ENCODE measurements at regions not wholly inside any gene's neighbourhood (a gene's known extent, or its start where the extent isn't known, plus 50 kb on each side); places are given as distances from the start of the nearest gene placed in this dataset.
A peak's percentile ranks its signal among the peaks of the same experiment; 100 is the strongest.

DNA sequence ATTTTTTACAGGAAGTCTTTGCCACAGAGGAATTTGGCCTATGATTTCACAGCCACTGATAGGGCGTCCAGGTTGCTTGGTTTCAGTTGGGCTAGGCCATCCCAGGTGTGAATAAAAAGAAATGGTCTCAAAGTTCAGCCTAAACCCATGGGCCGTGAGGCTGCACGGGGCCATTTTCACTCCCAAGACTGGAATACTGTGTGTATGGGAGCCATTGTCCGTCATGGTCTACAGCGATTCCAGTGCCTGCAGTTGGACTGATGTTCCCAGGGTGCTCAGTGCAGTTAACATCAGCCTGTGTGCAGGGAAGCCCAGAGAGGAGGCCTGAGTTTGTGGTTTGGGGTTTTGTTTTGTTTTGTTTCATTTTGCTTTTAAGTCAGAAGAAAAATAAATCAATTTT is 133.2 kb downstream of the ADSS2 start:
- Histone ChIP-seq H3K27ac (ENCODE audit: low read depth in 2 of 2, low read length in 2 of 2) (no peak overlapping the region), H3K4me1 (ENCODE audit: control insufficient read depth in 2 of 3, insufficient read depth in 2 of 3, low read depth in 1 of 3, low read length in 3 of 3) (no peaks in the 10 kb centered on the region), H3K27me3 (ENCODE audit: control insufficient read depth, insufficient read depth, low read length) (no peaks in the 10 kb centered on the region), H3K9me3 (ENCODE audit: control insufficient read depth in 2 of 3, insufficient read depth in 1 of 3, low read length in 3 of 3) (no peaks in the 10 kb centered on the region), H3K9ac (ENCODE audit: low read length in 3 of 3) (no peak overlapping the region), H3K36me3 (ENCODE audit: control insufficient read depth in 2 of 3, insufficient read depth in 3 of 3, low read length in 3 of 3) (no peaks in the 10 kb centered on the region), H3K4me3 (ENCODE audit: low read length in 3 of 3) (no peak overlapping the region)
- no peak for DNase-seq
- TF ChIP-seq, protein P1, sequence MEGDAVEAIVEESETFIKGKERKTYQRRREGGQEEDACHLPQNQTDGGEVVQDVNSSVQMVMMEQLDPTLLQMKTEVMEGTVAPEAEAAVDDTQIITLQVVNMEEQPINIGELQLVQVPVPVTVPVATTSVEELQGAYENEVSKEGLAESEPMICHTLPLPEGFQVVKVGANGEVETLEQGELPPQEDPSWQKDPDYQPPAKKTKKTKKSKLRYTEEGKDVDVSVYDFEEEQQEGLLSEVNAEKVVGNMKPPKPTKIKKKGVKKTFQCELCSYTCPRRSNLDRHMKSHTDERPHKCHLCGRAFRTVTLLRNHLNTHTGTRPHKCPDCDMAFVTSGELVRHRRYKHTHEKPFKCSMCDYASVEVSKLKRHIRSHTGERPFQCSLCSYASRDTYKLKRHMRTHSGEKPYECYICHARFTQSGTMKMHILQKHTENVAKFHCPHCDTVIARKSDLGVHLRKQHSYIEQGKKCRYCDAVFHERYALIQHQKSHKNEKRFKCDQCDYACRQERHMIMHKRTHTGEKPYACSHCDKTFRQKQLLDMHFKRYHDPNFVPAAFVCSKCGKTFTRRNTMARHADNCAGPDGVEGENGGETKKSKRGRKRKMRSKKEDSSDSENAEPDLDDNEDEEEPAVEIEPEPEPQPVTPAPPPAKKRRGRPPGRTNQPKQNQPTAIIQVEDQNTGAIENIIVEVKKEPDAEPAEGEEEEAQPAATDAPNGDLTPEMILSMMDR (IDR thresholded peaks at IDR 0.05; ENCODE audit: borderline replicate concordance, extremely low read depth, insufficient read depth), result no peak
- intact Hi-C loops (cut with DNase I), result no loop called here
- FAIRE-seq, result no peak

DNA sequence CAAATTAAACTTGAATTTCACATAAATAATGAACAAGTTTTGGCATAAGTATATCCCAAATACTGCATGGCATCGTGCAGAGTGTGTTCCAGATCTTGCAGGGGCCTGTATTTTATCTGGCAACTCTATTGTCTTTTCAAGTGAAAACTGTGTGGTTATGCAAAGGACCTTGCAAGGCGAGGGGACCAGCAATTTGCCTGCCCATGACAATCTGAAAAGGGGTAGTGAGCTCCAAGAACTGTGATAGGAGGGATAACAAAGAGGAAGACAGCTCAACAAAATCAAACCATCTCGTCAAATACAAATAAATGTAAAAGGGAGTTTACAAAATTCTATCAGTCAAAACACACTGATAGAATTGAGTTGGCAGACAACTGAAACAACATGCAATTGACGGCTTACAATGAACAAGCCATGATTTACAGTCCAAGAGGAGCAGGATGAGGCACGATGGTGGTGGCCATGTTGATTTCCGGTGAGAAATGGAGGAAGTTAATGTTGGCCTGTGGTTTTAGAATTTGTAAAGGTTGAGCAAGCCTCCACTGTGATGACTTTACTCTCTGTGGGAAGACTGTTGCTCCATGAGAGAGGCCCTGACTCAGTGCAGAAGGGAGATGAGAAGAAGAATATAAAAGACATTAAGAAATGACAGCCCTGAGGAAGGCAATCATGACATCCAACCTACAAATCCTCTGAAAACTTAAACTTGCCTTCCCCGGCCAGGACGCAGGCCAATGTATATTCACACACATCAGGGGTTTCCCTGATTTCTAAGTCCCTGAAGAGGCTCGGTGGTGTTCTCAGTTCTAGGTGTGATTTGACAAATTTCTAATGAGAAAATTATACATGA is 132.2 kb downstream of the ADSS2 start:
- Histone ChIP-seq H3K4me1 (ENCODE audit: control insufficient read depth in 2 of 3, insufficient read depth in 2 of 3, low read depth in 1 of 3, low read length in 3 of 3) (no peaks in the 10 kb centered on the region), H3K27me3 (ENCODE audit: control insufficient read depth, insufficient read depth, low read length) (no peaks in the 10 kb centered on the region), H3K9ac (ENCODE audit: low read length in 3 of 3) (no peak overlapping the region), H3K27ac (ENCODE audit: low read depth in 2 of 2, low read length in 2 of 2) (no peak overlapping the region), H3K9me3 (ENCODE audit: control insufficient read depth in 2 of 3, insufficient read depth in 1 of 3, low read length in 3 of 3) (no peaks in the 10 kb centered on the region), H3K36me3 (ENCODE audit: control insufficient read depth in 2 of 3, insufficient read depth in 3 of 3, low read length in 3 of 3) (no peaks in the 10 kb centered on the region), H3K4me3 (ENCODE audit: low read length in 3 of 3) (no peak overlapping the region)
- DNase-seq, result no peak
- intact Hi-C loops (cut with DNase I), result no loop called here
- no peak for FAIRE-seq
- TF ChIP-seq, protein P1 (IDR thresholded peaks at IDR 0.05; ENCODE audit: borderline replicate concordance, extremely low read depth, insufficient read depth), result no peak

DNA sequence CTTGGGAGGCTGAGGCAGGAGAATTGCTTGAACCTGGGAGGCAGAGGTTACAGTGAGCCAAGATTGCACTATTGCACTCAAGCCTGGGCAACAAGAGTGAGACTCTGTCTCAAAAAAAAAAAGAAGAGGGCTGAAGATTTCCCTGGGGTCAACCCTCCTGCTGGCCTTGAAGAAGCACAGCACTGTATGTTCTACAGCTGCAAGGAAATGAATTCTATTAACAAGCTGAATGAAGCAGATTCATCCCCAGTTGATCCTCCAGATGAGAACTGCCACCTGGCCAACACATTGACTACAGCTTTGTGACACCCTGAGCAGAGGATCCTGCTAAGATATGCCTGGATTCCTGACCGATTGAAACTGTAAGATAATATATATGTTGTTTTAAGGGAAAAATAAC is 129.5 kb downstream of the ADSS2 start:
- intact Hi-C loops (cut with DNase I), result no loop called here
- no peaks in the 10 kb centered on the region for H3K27me3 ChIP-seq (ENCODE audit: control insufficient read depth, insufficient read depth, low read length)
- H3K4me3 ChIP-seq (ENCODE audit: low read length in 3 of 3), result no peak overlapping the region
- H3K9me3 ChIP-seq (ENCODE audit: control insufficient read depth in 2 of 3, insufficient read depth in 1 of 3, low read length in 3 of 3), result no peaks in the 10 kb centered on the region
- DNase-seq (no peak), FAIRE-seq (no peak)
- H3K4me1 ChIP-seq (ENCODE audit: control insufficient read depth in 2 of 3, insufficient read depth in 2 of 3, low read depth in 1 of 3, low read length in 3 of 3), result no peaks in the 10 kb centered on the region
- H3K9ac ChIP-seq (ENCODE audit: low read length in 3 of 3), result no peak overlapping the region
- peak overlapping the region; percentile 40 to 87 for H3K27ac ChIP-seq (ENCODE audit: low read depth in 2 of 2, low read length in 2 of 2)
- TF ChIP-seq, protein P1 (IDR thresholded peaks at IDR 0.05; ENCODE audit: borderline replicate concordance, extremely low read depth, insufficient read depth), result no peak
- no peaks in the 10 kb centered on the region for H3K36me3 ChIP-seq (ENCODE audit: control insufficient read depth in 2 of 3, insufficient read depth in 3 of 3, low read length in 3 of 3)

Measured in kidney (tissue), 13 donors.